HEK293 (cell line): ENCODE measurements at regions not wholly inside any gene's neighbourhood (a gene's known extent, or its start where the extent isn't known, plus 50 kb on each side); places are given as distances from the start of the nearest gene placed in this dataset.

Experiments used
- CTCF ChIA-PET: fragments of 350-600 bp; formaldehyde crosslinking; extraction: SDS; loops from one replicate; lab custom pipeline; 2021; ENCODE audit warnings: antibody characterized with exemption; lab: Yijun Ruan, JAX
- POLR2A ChIA-PET: fragments of 300-600 bp; formaldehyde crosslinking; extraction: SDS; loops from one replicate; lab custom pipeline; 2020; ENCODE audit warnings: antibody characterized with exemption, inconsistent platforms; lab: Yijun Ruan, JAX
- H3K27ac ChIP-seq: fragments of 200-500 bp; sonication (Bioruptor generic); 2 replicates; pipeline ENCODE4 v1.5.1; 2014; ENCODE audit warnings: low read depth, low read length, control low read depth, inconsistent platforms; ENCODE audit errors: extremely low read depth
- H3K36me3 ChIP-seq, 2 experiments: fragments of 200-500 bp in 1 of 2; sonication (Bioruptor generic) in 1 of 2; 1 replicate in 1 of 2; 2 replicates in 1 of 2; pipeline ENCODE4 v1.5.1; 2014 to 2017; ENCODE audit warnings: inconsistent platforms in 2 of 2, low read length in 2 of 2; ENCODE audit not compliant: control insufficient read depth in 2 of 2, insufficient read depth in 1 of 2
- H3K4me1 ChIP-seq: fragments of 200-500 bp; sonication (Bioruptor generic); 2 replicates; pipeline ENCODE4 v1.5.1; 2014; ENCODE audit warnings: mild to moderate bottlenecking, low read length, inconsistent platforms; ENCODE audit not compliant: control insufficient read depth, insufficient read depth
- H3K4me3 ChIP-seq: 2 replicates; pipeline ENCODE4 v1.5.1; 2011; ENCODE audit warnings: low read depth, mild to moderate bottlenecking, control low read depth, low read length, moderate library complexity
- H3K9me3 ChIP-seq: fragments of 200-500 bp; sonication (Bioruptor generic); 2 replicates; pipeline ENCODE4 v1.5.1; 2014; ENCODE audit warnings: low read depth, low read length, inconsistent platforms; ENCODE audit not compliant: control insufficient read depth, insufficient read depth
- GFI1B ChIP-seq: fragments of 450-650 bp; formaldehyde crosslinking; IDR thresholded peaks from 2 replicates; pipeline ENCODE4 v1.5.1; 2016; ENCODE audit warnings: missing biosample characterization, missing genetic modification characterization
- ZFHX2 ChIP-seq: fragments of 450-650 bp; formaldehyde crosslinking; conservative IDR thresholded peaks from 2 replicates; pipeline ENCODE4 v1.5.1; 2016; ENCODE audit warnings: missing biosample characterization, missing genetic modification characterization
- ZNF623 ChIP-seq: fragments of 450-650 bp; formaldehyde crosslinking; IDR thresholded peaks from 2 replicates; pipeline ENCODE4 v1.5.1; 2016; ENCODE audit warnings: missing biosample characterization, missing genetic modification characterization
- ZNF629 ChIP-seq: fragments of 450-650 bp; formaldehyde crosslinking; IDR thresholded peaks from 2 replicates; pipeline ENCODE4 v1.5.1; 2017; ENCODE audit warnings: missing biosample characterization, missing genetic modification characterization
- ZSCAN16 ChIP-seq: fragments of 450-650 bp; formaldehyde crosslinking; IDR thresholded peaks from 2 replicates; pipeline ENCODE4 v1.5.1; 2016; ENCODE audit warnings: missing biosample characterization, missing genetic modification characterization
- TF ChIP-seq, protein P1 (sequence below): fragments of 450-650 bp; formaldehyde crosslinking; IDR thresholded peaks from 2 replicates; pipeline ENCODE4 v1.5.1; 2016; ENCODE audit warnings: missing biosample characterization, missing genetic modification characterization, borderline replicate concordance

DNA sequence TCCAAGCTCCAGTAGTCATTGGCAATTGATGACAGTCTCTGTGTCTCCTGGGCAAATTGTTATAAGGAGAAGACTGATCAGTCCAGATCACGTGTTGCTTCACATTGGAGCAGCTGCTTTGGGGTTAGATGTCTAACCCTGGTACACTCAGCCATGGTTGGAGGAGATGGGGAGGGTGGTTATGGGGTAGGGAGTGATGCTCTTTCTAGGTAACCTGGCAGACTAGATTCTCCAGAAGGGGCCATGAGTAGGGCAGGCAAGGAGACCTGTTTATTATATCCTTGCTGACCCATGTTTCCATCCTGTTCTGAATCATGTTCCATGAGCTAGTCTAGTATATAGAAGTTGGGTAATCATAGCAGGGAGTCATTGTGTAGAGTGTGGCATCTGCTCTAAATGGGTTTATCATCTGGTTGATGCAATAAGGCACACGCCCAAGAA, 50.8 kb upstream of the BACH2 start:
- Histone ChIP-seq H3K9me3 (no peaks in the 10 kb centered on the region), H3K4me1 (no peaks in the 10 kb centered on the region), H3K27ac (no peak overlapping the region), H3K36me3 (no peaks in the 10 kb centered on the region)
- CTCF ChIA-PET, result interaction anchor here (0.6 to 2.2 kb wide), 3 partner anchors 22 to 59 kb away, joined by 3 to 10 read pairs (median 3); no protein-coding TSS in a partner anchor
- POLR2A ChIA-PET, result no interaction called here
- no peak for TF ChIP-seq ZNF629 (tag by site-specific recombination)
- 0 out of 2 replicates have a peak, but pooled peaks have one; percentile 12 for TF ChIP-seq ZFHX2 (tag by site-specific recombination)
- TF ChIP-seq, all 188 proteins: peak for 1
- no peak overlapping the region for H3K4me3 ChIP-seq

DNA sequence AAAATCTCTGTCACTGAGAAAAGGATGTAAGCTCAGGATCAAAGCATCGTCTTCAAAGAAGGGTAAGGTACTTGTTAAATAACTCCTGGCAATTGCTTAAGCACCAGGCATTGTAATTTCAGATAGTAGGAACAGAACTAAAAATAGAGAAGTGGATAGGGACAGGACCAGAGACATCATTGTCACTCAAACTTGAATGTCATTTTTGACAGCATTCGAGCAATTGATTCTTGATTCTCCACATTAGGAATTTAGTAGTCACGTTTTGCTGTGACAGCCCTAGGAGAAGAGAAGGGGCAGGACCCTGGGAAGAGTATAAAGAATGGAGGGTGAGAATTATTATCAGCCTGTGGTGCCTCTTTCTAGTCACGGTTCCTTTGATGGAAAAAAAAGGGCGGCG, 50.1 kb upstream of the BACH2 start:
- no peaks in the 10 kb centered on the region for H3K4me1 ChIP-seq
- CTCF ChIA-PET, result interaction anchor here (0.6 to 1.2 kb wide), 5 partner anchors 19 to 130 kb away, joined by 3 read pairs; no protein-coding TSS in a partner anchor
- H3K9me3 ChIP-seq, result no peaks in the 10 kb centered on the region
- H3K36me3 ChIP-seq, result no peaks in the 10 kb centered on the region
- POLR2A ChIA-PET, result no interaction called here
- no peak overlapping the region for H3K4me3 ChIP-seq
- TF ChIP-seq, protein P1, sequence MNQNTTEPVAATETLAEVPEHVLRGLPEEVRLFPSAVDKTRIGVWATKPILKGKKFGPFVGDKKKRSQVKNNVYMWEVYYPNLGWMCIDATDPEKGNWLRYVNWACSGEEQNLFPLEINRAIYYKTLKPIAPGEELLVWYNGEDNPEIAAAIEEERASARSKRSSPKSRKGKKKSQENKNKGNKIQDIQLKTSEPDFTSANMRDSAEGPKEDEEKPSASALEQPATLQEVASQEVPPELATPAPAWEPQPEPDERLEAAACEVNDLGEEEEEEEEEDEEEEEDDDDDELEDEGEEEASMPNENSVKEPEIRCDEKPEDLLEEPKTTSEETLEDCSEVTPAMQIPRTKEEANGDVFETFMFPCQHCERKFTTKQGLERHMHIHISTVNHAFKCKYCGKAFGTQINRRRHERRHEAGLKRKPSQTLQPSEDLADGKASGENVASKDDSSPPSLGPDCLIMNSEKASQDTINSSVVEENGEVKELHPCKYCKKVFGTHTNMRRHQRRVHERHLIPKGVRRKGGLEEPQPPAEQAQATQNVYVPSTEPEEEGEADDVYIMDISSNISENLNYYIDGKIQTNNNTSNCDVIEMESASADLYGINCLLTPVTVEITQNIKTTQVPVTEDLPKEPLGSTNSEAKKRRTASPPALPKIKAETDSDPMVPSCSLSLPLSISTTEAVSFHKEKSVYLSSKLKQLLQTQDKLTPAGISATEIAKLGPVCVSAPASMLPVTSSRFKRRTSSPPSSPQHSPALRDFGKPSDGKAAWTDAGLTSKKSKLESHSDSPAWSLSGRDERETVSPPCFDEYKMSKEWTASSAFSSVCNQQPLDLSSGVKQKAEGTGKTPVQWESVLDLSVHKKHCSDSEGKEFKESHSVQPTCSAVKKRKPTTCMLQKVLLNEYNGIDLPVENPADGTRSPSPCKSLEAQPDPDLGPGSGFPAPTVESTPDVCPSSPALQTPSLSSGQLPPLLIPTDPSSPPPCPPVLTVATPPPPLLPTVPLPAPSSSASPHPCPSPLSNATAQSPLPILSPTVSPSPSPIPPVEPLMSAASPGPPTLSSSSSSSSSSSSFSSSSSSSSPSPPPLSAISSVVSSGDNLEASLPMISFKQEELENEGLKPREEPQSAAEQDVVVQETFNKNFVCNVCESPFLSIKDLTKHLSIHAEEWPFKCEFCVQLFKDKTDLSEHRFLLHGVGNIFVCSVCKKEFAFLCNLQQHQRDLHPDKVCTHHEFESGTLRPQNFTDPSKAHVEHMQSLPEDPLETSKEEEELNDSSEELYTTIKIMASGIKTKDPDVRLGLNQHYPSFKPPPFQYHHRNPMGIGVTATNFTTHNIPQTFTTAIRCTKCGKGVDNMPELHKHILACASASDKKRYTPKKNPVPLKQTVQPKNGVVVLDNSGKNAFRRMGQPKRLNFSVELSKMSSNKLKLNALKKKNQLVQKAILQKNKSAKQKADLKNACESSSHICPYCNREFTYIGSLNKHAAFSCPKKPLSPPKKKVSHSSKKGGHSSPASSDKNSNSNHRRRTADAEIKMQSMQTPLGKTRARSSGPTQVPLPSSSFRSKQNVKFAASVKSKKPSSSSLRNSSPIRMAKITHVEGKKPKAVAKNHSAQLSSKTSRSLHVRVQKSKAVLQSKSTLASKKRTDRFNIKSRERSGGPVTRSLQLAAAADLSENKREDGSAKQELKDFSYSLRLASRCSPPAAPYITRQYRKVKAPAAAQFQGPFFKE (tag by site-specific recombination), result no peak
- TF ChIP-seq ZNF623 (tag by site-specific recombination) (no peak), GFI1B (tag by site-specific recombination) (no peak), ZSCAN16 (tag by site-specific recombination) (no peak)
- no peak overlapping the region for H3K27ac ChIP-seq
